ENCODE measurements at regions not wholly inside any gene's neighbourhood (a gene's known extent, or its start where the extent isn't known, plus 50 kb on each side); places are given as distances from the start of the nearest gene placed in this dataset.

DNA sequence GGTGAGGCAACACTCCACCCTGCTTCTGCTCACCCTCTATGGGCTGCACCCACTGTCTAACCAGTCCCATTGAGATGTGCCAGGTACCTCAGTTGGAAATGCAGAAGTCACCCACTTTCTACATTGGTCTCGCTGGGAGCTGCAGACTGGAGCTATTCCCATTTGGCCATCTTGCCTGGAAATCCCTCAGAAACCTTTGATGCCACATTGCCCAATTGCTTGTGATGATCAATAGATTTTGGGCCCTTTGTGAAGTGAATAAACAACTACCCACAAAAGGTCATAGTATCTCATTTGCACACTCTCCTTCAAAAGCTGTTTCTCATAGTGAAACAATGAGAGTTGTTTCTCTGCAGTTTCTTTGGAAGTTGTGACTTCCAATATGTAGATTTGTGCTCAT lies 742.9 kb downstream of the INHBA start:
- no peak overlapping the region for H3K4me3 ChIP-seq (ENCODE audit: low read depth, low read length)
- TF ChIP-seq, protein P1, sequence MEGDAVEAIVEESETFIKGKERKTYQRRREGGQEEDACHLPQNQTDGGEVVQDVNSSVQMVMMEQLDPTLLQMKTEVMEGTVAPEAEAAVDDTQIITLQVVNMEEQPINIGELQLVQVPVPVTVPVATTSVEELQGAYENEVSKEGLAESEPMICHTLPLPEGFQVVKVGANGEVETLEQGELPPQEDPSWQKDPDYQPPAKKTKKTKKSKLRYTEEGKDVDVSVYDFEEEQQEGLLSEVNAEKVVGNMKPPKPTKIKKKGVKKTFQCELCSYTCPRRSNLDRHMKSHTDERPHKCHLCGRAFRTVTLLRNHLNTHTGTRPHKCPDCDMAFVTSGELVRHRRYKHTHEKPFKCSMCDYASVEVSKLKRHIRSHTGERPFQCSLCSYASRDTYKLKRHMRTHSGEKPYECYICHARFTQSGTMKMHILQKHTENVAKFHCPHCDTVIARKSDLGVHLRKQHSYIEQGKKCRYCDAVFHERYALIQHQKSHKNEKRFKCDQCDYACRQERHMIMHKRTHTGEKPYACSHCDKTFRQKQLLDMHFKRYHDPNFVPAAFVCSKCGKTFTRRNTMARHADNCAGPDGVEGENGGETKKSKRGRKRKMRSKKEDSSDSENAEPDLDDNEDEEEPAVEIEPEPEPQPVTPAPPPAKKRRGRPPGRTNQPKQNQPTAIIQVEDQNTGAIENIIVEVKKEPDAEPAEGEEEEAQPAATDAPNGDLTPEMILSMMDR (IDR thresholded peaks at IDR 0.05; ENCODE audit: low read depth, low read length) = no peak

DNA sequence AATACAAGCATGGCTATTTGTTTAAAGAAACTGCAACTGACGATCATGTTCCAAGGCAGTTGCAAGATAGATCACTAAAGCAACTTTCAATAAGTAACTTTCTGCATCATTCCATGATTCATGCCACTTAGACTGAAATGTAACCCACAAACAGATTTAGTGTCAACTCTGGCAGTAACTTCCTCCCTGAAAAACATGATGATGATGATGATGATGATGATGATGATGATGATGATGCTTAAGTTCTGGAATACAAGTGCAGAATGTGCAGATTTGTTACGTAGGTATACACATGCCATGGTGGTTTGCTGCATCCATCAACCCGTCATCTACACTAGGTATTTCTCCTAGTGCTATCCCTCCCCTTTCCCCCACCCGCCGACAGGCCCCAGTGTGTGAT lies 754.7 kb downstream of the INHBA start:
- TF ChIP-seq, protein P1 (IDR thresholded peaks at IDR 0.05; ENCODE audit: low read depth, low read length) = no peak
- no peak overlapping the region for H3K4me3 ChIP-seq (ENCODE audit: low read depth, low read length)

DNA sequence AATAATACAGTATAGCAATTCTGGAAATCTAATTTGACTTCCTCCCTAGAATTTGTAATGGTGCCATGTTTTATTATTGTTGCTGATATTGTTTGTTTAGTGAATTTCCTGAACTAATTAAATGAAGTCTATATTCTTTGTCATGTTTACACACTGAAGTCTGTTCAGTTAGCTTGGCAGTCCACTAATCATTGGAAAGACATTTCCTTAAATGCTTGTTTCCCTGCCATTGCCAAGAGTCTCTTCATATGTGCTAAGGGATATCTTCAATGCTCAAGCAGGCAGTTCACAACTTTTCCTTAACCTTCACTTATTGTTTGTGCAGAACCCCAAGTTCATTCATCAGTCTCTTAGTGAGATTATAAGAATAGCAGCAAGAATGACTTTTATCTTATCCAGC lies 755.3 kb downstream of the INHBA start:
- TF ChIP-seq, protein P1 (IDR thresholded peaks at IDR 0.05; ENCODE audit: low read depth, low read length) = no peak

DNA sequence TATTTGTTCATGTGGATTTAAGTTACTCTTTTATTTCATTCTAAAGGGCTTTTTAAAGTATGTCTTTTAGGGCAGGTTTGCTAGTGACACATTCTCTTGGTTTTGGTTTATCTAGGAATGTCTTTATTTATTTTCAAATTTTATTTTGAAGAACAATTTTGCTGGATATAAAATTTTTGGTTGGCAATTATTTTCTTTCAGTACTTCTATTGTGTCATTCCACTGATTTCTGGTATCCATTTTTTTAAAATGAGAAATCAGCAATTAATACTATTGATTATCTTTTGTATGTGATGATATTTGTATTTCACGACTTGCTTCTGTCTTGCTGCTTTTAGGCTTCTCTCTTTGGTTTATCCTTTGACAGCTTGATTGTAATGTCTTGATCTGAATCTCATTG lies 756.3 kb downstream of the INHBA start:
- no peak overlapping the region for H3K4me3 ChIP-seq (ENCODE audit: low read depth, low read length)
- TF ChIP-seq, protein P1 (IDR thresholded peaks at IDR 0.05; ENCODE audit: low read depth, low read length) = no peak

More for the DNA sequence above, 755.3 kb downstream of the INHBA start:
- H3K4me3 ChIP-seq (ENCODE audit: low read depth, low read length) = no peak overlapping the region

DNA sequence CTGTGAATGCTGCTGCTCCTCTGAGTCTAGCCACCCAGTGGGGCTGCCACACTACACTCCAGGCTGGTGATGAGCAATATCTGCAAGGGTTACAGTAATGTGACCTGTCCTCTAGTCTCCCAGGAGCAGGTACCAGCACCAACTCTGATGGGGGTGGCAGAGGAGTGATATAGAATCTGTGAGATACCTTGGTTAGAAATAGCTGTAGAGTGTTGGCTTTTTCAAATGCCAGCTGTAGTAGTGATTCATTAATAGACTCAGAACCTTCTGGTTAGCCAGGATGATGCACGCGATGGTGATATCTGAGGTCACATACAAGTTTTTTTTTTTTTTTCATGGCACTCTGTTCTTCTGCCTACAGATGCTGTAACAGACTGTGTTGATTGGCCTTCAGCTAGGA lies 757.1 kb downstream of the INHBA start:
- TF ChIP-seq, protein P1 (IDR thresholded peaks at IDR 0.05; ENCODE audit: low read depth, low read length) = no peak
- H3K4me3 ChIP-seq (ENCODE audit: low read depth, low read length) = no peak overlapping the region

DNA sequence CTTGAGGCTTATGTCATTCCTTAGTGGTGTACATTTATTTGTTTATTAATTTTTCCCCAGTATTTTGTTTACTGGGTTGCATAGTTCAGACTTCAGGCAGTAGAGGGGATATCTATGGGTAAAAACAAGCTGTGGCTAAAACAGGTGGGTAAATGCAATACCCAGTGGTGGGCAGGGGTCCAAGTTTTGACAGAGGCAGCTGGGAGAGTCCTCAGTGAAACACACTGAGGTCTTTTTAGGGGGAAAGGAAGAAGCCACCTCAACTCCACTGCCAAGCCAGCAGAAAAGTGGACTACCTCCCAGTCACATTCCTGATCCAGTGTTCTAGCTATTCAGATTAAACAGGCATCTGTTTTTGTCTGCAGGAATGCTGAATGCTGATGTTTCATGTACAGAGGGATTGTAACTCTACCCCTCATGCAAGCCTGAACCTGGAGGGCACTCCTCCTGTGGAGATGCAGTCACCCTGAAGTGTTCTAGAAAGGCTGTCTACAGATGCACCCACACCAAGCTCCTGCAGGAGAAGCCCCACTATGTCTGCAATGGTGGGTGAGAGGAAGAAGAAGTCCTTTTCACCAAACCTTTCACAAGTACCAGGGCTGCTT lies 757.8 kb downstream of the INHBA start:
- TF ChIP-seq, protein P1 (IDR thresholded peaks at IDR 0.05; ENCODE audit: low read depth, low read length) = no peak
- no peak overlapping the region for H3K4me3 ChIP-seq (ENCODE audit: low read depth, low read length)

DNA sequence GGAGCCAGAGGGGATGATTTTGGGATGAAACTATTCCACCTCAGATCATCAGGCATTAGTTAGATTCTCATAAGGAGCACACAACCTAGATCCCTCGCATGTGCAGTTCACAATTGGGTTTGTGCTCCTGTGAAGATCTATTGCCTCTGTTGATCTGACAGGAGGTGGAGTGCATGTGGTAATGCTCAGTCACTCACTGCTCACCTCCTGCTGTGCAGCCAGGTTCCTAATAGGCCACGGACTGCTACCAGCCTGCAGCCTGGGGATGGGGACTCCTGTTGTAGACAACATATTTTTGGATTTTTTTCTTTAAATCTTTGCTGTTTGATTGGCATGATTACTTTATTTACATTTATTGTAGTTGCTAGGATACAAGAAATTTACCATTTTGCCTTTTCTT lies 765.0 kb downstream of the INHBA start:
- H3K4me3 ChIP-seq (ENCODE audit: low read depth, low read length) = no peak overlapping the region
- TF ChIP-seq, protein P1 (IDR thresholded peaks at IDR 0.05; ENCODE audit: low read depth, low read length) = no peak

All from WI38 (cell line).